ENCODE measurements at regions not wholly inside any gene's neighbourhood (a gene's known extent, or its start where the extent isn't known, plus 50 kb on each side); places are given as distances from the start of the nearest gene placed in this dataset.

GRCh38 chr3:193168931-193169330 lies 72.1 kb upstream of the PLAAT1 start:
- TF ChIP-seq POLR2A (IDR thresholded peaks at IDR 0.05), result no peak
- TF ChIP-seq CTCF (IDR thresholded peaks at IDR 0.05), result no peak
- no peak for TF ChIP-seq POLR2AphosphoS5 (IDR thresholded peaks at IDR 0.05)
- no peak for TF ChIP-seq EP300 (IDR thresholded peaks at IDR 0.05)
